Left renal cortex interstitium (tissue), 4 donors: ENCODE measurements at regions not wholly inside any gene's neighbourhood (a gene's known extent, or its start where the extent isn't known, plus 50 kb on each side); places are given as distances from the start of the nearest gene placed in this dataset.

Experiments
- DNase-seq, 4 donors: peaks; one replicate each; pipeline ENCODE4 v3.0.0-alpha.2; 2013; ENCODE audit warnings: low read depth in 4 of 4, low spot score in 2 of 4, missing footprints in 1 of 4

DNA sequence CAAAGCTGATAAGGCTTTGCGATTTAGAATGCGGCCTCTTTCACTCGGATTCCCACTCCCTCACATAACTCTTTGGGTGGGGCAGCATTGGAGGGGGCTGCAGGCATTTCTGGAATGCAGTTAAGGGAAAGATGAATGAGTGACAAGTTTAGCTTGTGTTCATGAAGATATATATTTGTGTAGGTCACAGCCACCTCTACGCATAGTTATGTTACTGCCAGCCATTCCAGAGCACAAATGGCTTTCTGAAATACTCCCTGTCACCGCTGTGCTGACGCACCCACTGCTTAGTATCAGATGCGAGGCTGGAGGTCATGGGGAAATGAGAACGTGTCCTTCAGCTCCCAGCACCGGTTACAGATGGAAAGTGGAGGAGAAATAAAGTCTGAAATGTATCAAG lies 54.1 kb upstream of the ATP1A1 start:
- no peak for DNase-seq

DNA sequence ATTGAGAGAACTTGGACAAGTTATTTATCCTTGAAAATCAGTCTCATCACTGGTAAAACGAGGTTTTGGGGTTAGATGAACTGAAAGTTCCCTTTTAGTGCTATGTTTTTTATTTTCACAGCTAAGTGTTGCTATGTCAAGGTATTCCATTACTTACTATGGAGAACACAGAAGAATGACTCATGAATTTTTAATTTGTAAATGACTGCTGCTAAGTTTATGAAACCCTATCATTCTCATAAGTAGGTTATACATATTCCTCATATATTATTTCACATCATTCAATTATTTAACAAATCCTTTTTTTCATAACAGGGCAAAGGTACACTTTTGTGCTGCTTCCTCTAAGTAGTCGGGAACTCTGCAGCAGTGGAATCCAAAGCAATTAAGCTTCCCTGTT lies 52.2 kb upstream of the ATP1A1 start:
- DNase-seq, result no peak

DNA sequence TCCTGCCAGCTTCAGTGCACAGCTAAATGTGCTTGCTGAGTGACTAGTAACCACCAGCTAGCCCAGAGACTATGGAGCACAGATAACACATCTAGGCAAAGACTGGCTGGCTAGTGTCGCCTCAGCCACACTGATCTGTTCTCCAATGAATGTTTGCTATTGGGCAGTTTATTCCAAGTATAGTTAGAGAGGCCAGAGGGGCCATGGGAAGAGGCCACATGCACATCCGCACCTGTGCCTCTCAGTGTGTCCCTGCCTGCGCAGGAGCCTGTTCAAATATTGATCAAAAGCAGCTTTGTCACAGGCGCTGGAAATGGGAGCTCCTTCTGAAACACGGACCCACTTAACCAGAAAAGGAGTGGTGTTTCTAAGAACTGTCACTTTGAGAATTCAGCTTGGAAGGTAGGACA lies 51.3 kb upstream of the ATP1A1 start:
- DNase-seq, result no peak

- DNase-seq, result no peak
Measured at GRCh38 chr1:116322752-116323405, 50.2 kb upstream of the ATP1A1 start.
